HL-60 (cell line): ENCODE measurements at regions not wholly inside any gene's neighbourhood (a gene's known extent, or its start where the extent isn't known, plus 50 kb on each side); places are given as distances from the start of the nearest gene placed in this dataset.

Experiments used
- CTCF ChIP-seq: IDR thresholded peaks from one replicate; pipeline ENCODE4 v1.5.1; 2011; ENCODE audit warnings: low read length, control low read depth, inconsistent platforms; ENCODE audit not compliant: insufficient read depth
- GABPA ChIP-seq: IDR thresholded peaks from 2 replicates; pipeline ENCODE4 v1.6.1; 2012; ENCODE audit warnings: low read depth

DNA sequence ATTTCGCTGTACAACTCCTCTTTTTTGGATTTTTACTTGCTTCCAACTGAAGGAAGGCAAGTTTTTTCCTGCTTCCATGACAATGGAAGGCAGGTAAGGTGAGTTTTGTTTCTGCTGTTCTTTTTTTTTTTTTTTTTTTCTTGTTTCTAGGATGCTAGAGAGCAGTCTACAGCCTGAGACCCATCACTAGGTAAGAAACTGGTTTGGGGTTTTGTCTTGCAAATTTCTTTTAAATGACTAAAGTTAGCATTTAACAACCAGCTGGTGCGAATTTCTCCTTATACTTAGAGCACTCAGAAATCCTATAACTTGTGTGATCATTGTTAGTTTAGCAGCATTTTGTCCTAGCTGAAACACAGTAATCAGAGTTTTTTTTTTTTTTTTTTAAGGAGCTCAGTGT is 378.4 kb upstream of the CNKSR2 start:
- TF ChIP-seq CTCF: no peak
- no peak for TF ChIP-seq GABPA
